HUES64 (cell line): ENCODE measurements at regions not wholly inside any gene's neighbourhood (a gene's known extent, or its start where the extent isn't known, plus 50 kb on each side); places are given as distances from the start of the nearest gene placed in this dataset.
"Not testable (repeated sequence)": the region's sequence is repeated elsewhere in the genome, so short reads cannot be mapped to it uniquely, and the experiment has no call there.

Source experiments
- H3K27ac ChIP-seq: 2 replicates; pipeline ENCODE4 v1.7.0; 2013; ENCODE audit warnings: low read depth, low read length, inconsistent platforms
- H3K27me3 ChIP-seq: 2 replicates; pipeline ENCODE4 v1.6.1; 2013; ENCODE audit warnings: mild to moderate bottlenecking, low read length; ENCODE audit not compliant: insufficient read depth
- H3K36me3 ChIP-seq: 2 replicates; pipeline ENCODE4 v1.6.1; 2013; ENCODE audit warnings: mild to moderate bottlenecking, low read length; ENCODE audit not compliant: insufficient read depth
- H3K4me1 ChIP-seq: 2 replicates; pipeline ENCODE4 v1.6.1; 2013; ENCODE audit warnings: mild to moderate bottlenecking, low read length, moderate library complexity; ENCODE audit not compliant: insufficient read depth
- H3K4me3 ChIP-seq: 2 replicates; pipeline ENCODE4 v1.5.1; 2013; ENCODE audit warnings: mild to moderate bottlenecking, low read length, moderate library complexity
- H3K9ac ChIP-seq: 2 replicates; pipeline ENCODE4 v1.6.1; 2013; ENCODE audit warnings: mild to moderate bottlenecking, low read depth, low read length
- H3K9me3 ChIP-seq: 2 replicates; pipeline ENCODE4 v1.6.1; 2013; ENCODE audit warnings: low read depth, low read length; ENCODE audit not compliant: insufficient read depth
- WGBS: fragments of 150-250, 120-280 bp; methylation state at CpG from one replicate; pipeline ENCODE4 v1.1.7; 2013; ENCODE audit warnings: missing lambda C conversion rate; 5-methylcytosine and 5-hydroxymethylcytosine counted together

DNA sequence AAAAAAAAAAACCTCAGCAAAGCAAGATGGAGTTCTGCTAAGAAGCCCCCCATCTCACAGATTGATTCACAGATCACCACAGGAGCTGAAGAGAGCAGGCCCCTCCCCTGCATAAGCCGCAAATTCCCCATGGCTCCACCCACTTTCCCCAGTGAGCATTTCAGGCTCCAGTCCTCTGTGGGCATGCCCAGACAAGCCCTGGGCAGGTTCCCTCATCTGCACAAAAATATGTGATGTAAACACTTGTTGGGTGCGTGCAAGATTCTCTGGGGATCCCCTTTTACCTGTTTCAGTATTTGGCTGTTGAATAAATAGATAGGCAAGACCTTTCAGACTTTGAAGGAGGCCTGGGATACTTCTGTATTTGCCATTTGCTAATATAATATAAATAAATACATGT lies 514.3 kb downstream of the PCDH7 start:
- 97% methylated on average over 2 of the region's 2 CpGs for WGBS
- Histone ChIP-seq H3K9me3 (0 out of 2 replicates have a peak, but pooled peaks cover 7% of the 10 kb centered on the region), H3K36me3 (no peaks in the 10 kb centered on the region), H3K4me3 (no peak overlapping the region), H3K9ac (no peak overlapping the region), H3K27me3 (no peaks in the 10 kb centered on the region), H3K4me1 (no peaks in the 10 kb centered on the region), H3K27ac (no peak overlapping the region)

DNA sequence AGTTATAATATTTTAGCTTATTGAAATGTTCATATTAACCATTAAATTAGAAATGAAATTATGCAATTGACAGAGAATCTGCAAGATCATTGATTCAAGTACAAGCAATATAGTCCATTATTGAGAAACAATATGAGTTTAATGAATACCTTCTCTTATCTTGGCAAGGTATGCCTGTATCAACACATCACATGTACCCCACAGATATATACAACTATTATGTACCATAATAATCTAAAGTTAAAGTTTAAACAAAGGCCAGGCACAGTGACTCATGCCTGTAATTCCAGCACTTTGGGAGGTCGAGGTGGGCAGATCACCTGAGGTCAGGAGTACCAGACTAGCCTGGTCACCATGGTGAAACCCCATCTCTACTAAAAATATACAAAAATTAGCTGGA lies 514.7 kb downstream of the PCDH7 start:
- no peak overlapping the region for H3K4me3 ChIP-seq
- no peaks in the 10 kb centered on the region for H3K36me3 ChIP-seq
- no peak overlapping the region for H3K9ac ChIP-seq
- H3K27me3 ChIP-seq: no peaks in the 10 kb centered on the region
- WGBS: 96% methylated on average over 1 of the region's 1 CpG
- no peak overlapping the region for H3K27ac ChIP-seq
- 0 out of 2 replicates have a peak, but pooled peaks cover 7% of the 10 kb centered on the region for H3K9me3 ChIP-seq
- no peaks in the 10 kb centered on the region for H3K4me1 ChIP-seq

DNA sequence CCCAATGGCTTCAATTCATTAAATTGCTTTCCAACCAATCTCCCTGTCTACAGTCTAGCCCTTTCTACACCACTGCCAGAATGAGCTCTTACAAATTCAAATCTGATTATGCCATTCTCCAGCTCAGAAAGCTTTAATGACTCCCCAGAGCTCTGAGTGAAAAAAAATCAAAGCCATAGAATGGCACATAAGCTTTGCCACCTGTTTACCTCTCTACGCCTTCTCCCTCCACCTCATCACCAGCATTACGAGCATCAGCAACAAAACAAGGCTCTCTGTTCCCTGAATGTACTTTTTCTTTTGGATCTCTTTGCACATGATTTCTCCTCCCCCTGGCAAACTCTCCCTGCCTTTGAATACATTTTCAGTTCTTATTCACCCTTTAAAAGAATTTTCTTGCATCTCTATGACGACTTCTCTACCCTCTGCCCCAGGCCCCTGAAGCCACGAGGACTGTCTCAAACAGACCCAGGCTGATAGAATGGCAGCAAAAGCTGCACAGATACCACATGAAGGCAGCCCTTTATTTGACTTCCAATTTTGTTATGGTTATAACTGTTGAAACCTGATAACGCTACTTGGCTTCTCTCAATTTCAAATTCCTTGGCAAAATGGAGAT lies 516.0 kb downstream of the PCDH7 start:
- Histone ChIP-seq H3K9me3 (0 out of 2 replicates have a peak, but pooled peaks cover 7% of the 10 kb centered on the region), H3K27me3 (no peaks in the 10 kb centered on the region), H3K4me3 (no peak overlapping the region), H3K4me1 (no peaks in the 10 kb centered on the region), H3K36me3 (no peaks in the 10 kb centered on the region), H3K9ac (no peak overlapping the region), H3K27ac (no peak overlapping the region)
- 86% methylated on average over 5 of the region's 5 CpGs for WGBS

DNA sequence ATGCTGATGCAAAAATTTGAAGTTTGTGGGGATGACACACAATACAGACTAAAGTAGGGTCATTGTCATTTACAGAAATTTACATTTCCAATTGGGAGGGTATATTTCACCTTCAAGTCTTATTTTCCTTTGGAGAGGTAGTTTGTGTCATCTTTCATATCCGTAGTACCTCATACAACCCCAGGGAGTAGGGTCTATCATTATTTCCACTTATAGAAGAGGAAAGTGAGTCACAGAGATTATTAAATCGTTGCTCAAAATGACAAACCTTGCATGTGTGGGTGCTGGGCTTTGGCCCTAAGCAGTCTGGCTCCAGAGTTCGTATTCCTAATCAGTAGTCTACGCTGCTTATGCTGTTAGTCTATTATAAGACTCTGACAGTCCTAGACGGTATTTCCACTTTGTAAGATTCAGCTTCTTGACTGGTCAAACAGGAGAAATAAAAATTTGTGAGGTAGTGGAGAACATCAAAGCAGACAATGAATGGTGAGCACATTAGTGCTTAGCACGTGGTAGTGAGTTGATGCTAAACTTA lies 516.5 kb downstream of the PCDH7 start:
- 95% methylated on average over 5 of the region's 6 CpGs for WGBS
- no peak overlapping the region for H3K9ac ChIP-seq
- H3K9me3 ChIP-seq: 0 out of 2 replicates have a peak, but pooled peaks cover 7% of the 10 kb centered on the region
- H3K27me3 ChIP-seq: no peaks in the 10 kb centered on the region
- no peak overlapping the region for H3K4me3 ChIP-seq
- H3K36me3 ChIP-seq: no peaks in the 10 kb centered on the region
- no peaks in the 10 kb centered on the region for H3K4me1 ChIP-seq
- H3K27ac ChIP-seq: no peak overlapping the region

DNA sequence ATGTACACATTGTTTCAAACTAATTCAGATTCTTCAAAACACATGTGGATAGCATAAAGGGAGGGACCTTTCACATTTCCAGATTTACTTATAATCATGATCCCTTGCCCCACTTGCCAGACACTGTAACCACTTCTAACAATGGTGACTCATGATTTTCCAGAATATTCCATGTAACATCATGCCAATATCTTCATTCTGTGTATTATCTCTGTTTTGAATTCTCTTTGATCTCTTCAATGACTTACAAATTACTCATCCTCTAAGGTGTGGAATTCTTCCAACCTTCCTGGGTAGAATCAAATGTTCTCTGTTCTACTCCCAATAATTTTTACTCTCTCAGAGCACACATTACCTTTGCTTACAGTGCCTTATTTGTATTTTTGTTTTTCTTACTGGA lies 517.1 kb downstream of the PCDH7 start:
- H3K27ac ChIP-seq: no peak overlapping the region
- H3K27me3 ChIP-seq: no peaks in the 10 kb centered on the region
- H3K4me3 ChIP-seq: no peak overlapping the region
- no peaks in the 10 kb centered on the region for H3K36me3 ChIP-seq
- H3K4me1 ChIP-seq: no peaks in the 10 kb centered on the region
- 0 out of 2 replicates have a peak, but pooled peaks cover 7% of the 10 kb centered on the region for H3K9me3 ChIP-seq
- no peak overlapping the region for H3K9ac ChIP-seq

DNA sequence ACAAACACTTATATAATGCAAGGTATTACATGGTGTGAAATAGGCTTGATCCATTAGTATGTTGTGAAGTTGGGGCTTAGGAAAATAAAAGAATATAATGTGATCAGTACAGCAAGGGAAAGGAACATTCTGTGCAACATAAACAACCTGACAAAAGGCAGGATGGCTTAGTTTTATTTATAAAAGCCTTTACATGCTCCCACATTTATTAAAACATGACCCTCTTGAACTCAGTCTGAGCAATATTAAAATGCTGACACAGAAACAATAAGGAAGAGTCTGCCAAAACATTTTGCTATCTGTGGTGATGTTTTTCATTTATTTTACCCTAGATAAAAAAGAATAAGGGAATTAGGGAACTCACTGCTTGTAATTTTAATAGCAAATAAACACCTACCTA lies 519.7 kb downstream of the PCDH7 start:
- H3K9me3 ChIP-seq: 0 out of 2 replicates have a peak, but pooled peaks cover 7% of the 10 kb centered on the region
- H3K4me3 ChIP-seq: no peak overlapping the region
- H3K4me1 ChIP-seq: no peaks in the 10 kb centered on the region
- H3K9ac ChIP-seq: no peak overlapping the region
- H3K36me3 ChIP-seq: no peaks in the 10 kb centered on the region
- no peak overlapping the region for H3K27ac ChIP-seq
- H3K27me3 ChIP-seq: no peaks in the 10 kb centered on the region

DNA sequence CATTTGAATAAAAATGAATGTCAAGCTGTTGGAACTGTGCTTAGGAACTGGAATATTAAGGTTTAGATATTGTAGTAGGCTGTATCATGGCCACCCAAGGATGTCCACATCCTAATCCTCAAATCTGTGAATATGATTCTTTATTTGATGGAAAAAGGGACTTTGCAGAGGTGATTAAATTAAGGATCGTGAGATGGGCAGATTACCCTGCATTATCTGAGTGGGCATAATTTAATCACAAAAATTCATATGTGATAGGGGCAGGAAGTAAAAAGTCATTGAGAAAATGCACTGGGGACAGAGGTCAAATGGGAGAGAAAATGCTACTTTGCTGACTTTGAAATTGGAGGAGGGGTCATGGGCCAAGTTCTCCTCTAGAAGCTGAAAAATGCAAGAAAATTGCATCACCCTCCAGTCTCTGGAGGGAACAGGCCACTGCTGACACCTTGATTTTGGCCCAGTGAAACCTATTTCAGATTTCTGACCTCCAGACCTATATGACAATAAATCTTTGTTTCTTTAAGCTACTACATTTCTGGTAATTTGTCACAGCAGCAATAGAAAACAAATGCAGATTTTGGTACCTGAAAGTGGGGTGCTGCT lies 521.4 kb downstream of the PCDH7 start:
- WGBS: 100% methylated on average over 1 of the region's 1 CpG
- no peaks in the 10 kb centered on the region for H3K27me3 ChIP-seq

DNA sequence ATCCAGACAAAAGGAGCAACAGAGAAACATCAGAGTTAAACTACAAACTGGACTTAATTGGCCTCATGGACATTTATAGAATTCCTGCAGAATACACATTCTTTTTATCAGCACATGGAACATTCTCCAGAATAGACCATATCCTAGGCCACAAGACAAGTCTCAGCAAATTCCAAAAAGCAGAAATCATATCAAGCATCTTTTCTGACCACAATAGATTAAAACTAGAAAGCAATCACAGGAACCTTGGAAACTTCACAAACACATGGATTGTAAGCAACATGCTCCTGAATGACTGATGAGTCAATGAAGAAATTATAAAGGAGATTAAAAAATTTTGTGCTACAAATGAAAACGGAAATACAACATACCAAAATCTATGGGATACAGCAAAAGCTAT lies 526.7 kb downstream of the PCDH7 start:
- no peaks in the 10 kb centered on the region for H3K4me1 ChIP-seq
- H3K4me3 ChIP-seq: no peak overlapping the region
- WGBS: no CpG with 5 or more reads among the region's 1 CpG
- H3K27me3 ChIP-seq: no peaks in the 10 kb centered on the region
- no peak overlapping the region for H3K9ac ChIP-seq
- H3K36me3 ChIP-seq: no peaks in the 10 kb centered on the region
- no peaks in the 10 kb centered on the region for H3K9me3 ChIP-seq
- no peak overlapping the region for H3K27ac ChIP-seq

More for the DNA sequence above, 521.4 kb downstream of the PCDH7 start:
- 0 out of 2 replicates have a peak, but pooled peaks cover 7% of the 10 kb centered on the region for H3K9me3 ChIP-seq
- no peak overlapping the region for H3K9ac ChIP-seq
- H3K27ac ChIP-seq: no peak overlapping the region
- H3K4me1 ChIP-seq: no peaks in the 10 kb centered on the region
- no peaks in the 10 kb centered on the region for H3K36me3 ChIP-seq
- H3K4me3 ChIP-seq: no peak overlapping the region

DNA sequence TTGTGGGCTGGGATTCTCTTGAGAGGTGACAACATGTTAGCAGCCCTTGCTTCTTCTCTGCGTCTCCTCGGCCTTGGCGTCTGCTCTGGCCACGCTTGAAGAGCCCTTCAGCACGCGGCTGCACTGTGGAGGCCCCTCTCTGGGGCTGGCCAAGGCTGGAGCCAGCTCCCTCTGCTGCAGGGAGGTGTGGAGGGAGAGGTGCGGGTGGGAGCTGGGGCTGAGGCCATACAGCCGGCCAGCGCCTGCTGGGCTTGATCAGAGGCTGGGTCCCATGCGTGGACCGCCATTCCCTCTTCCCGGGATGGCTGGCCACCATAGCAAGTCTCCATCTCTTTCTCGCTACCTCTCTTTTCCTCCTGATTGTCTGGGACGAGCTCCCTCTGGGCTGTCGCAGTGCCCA lies 539.0 kb downstream of the PCDH7 start:
- H3K9me3 ChIP-seq: no peaks in the 10 kb centered on the region
- no peaks in the 10 kb centered on the region for H3K4me1 ChIP-seq
- H3K36me3 ChIP-seq: no peaks in the 10 kb centered on the region
- H3K27ac ChIP-seq: no peak overlapping the region
- no peaks in the 10 kb centered on the region for H3K27me3 ChIP-seq
- no peak overlapping the region for H3K9ac ChIP-seq
- 96% methylated on average over 15 of the region's 15 CpGs for WGBS
- no peak overlapping the region for H3K4me3 ChIP-seq

DNA sequence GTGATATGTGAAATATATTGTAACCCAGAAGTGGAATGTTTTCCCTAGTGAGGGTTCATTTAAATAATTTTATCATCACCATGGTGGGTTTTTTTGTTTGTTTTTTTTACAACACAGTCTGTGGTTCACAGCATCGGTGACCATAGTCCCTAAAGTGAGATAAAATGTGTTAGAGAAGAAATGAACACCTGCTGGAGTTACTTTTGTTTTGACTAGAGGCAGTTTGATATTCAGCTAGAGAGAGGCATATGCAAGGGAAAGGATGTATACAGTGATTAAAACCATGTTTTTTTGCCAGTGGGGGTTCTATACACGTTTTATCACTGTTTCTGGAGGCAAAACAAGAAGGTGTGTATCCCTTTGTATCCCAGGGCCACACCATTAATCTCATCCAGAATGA lies 541.5 kb downstream of the PCDH7 start:
- no peak overlapping the region for H3K9ac ChIP-seq
- no peak overlapping the region for H3K27ac ChIP-seq
- H3K4me3 ChIP-seq: no peak overlapping the region
- no peaks in the 10 kb centered on the region for H3K36me3 ChIP-seq
- no peaks in the 10 kb centered on the region for H3K27me3 ChIP-seq
- 78% methylated on average over 2 of the region's 2 CpGs for WGBS
- H3K4me1 ChIP-seq: no peaks in the 10 kb centered on the region
- H3K9me3 ChIP-seq: no peaks in the 10 kb centered on the region

DNA sequence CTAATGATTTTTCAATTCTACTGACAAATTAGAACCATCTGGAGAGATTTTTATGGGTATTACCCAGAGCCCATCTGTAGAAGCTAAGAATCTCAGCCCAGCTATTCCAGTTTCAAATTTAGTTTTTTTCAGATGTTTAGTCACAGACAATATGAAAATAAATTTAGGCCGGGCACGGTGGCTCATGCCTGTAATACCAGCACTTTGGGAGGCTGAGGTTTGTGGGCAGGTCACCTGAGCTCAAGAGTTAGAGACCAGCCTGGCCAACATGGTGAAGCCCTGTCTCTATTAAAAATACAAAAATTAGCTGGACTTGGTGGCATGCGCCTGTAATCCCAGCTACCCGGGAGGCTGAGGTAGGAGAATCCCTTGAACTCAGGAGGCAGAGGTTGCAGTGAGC lies 545.9 kb downstream of the PCDH7 start:
- H3K27me3 ChIP-seq, H3K9ac ChIP-seq, H3K36me3 ChIP-seq, H3K27ac ChIP-seq, H3K9me3 ChIP-seq, H3K4me1 ChIP-seq, H3K4me3 ChIP-seq: not testable (repeated sequence)
- 96% methylated on average over 4 of the region's 4 CpGs for WGBS
